Nephron progenitor cell (in vitro differentiated cells): ENCODE measurements at regions not wholly inside any gene's neighbourhood (a gene's known extent, or its start where the extent isn't known, plus 50 kb on each side); places are given as distances from the start of the nearest gene placed in this dataset.

Experiments used
- DNase-seq: peaks from one replicate; pipeline ENCODE4 v3.0.0; 2021
- H3K27ac Mint-ChIP-seq: 2 replicates; pipeline ENCODE4 v1.8.0; 2021; ENCODE audit warnings: mild to moderate bottlenecking, moderate library complexity, mixed read lengths
- H3K27me3 Mint-ChIP-seq: 2 replicates; pipeline ENCODE4 v1.8.0; 2021; ENCODE audit warnings: mild to moderate bottlenecking, low read depth, mixed read lengths; ENCODE audit not compliant: poor library complexity
- H3K36me3 Mint-ChIP-seq: 2 replicates; pipeline ENCODE4 v1.8.0; 2021; ENCODE audit warnings: low read depth, mixed read lengths
- H3K4me1 Mint-ChIP-seq: 2 replicates; pipeline ENCODE4 v1.8.0; 2021; ENCODE audit warnings: mixed read lengths
- H3K4me3 Mint-ChIP-seq: 2 replicates; pipeline ENCODE4 v1.8.0; 2021; ENCODE audit warnings: mild to moderate bottlenecking, moderate library complexity, mixed read lengths
- H3K9me3 Mint-ChIP-seq: 2 replicates; pipeline ENCODE4 v1.8.0; 2021; ENCODE audit warnings: mild to moderate bottlenecking, moderate library complexity, mixed read lengths
- TF ChIP-seq, protein P1 (sequence below): fragments of 200-600 bp; sonication (generic); IDR thresholded peaks from 2 replicates; pipeline ENCODE4 v1.5.0; 2021; ENCODE audit warnings: antibody characterized with exemption

DNA sequence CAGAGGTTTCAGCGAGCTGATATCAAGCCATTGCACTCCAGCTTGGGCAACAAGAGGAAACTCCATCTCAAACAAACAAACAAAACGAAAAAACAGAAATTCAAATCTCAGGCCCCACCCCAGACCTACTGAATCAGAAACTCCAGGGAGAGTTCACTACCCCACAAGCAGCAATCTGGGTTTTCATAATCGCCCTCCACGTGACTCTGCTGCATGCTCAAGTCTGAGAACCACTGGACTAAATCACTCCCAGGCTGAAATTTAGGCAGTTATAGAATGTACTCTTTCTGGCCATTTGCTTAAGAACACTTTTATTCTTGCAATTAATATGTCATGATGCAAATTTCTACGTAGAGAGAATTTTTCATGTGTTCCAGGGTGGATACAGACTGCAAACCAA lies 287.3 kb downstream of the USP46 start:
- H3K4me1 Mint-ChIP-seq: peaks cover 42% of the 10 kb centered on the region
- no peak for DNase-seq
- H3K4me3 Mint-ChIP-seq: no peak overlapping the region
- peaks cover 3% of the 10 kb centered on the region for H3K27me3 Mint-ChIP-seq
- TF ChIP-seq, protein P1, sequence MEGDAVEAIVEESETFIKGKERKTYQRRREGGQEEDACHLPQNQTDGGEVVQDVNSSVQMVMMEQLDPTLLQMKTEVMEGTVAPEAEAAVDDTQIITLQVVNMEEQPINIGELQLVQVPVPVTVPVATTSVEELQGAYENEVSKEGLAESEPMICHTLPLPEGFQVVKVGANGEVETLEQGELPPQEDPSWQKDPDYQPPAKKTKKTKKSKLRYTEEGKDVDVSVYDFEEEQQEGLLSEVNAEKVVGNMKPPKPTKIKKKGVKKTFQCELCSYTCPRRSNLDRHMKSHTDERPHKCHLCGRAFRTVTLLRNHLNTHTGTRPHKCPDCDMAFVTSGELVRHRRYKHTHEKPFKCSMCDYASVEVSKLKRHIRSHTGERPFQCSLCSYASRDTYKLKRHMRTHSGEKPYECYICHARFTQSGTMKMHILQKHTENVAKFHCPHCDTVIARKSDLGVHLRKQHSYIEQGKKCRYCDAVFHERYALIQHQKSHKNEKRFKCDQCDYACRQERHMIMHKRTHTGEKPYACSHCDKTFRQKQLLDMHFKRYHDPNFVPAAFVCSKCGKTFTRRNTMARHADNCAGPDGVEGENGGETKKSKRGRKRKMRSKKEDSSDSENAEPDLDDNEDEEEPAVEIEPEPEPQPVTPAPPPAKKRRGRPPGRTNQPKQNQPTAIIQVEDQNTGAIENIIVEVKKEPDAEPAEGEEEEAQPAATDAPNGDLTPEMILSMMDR: no peak
- peak overlapping the region; percentile 84 for H3K27ac Mint-ChIP-seq
- H3K9me3 Mint-ChIP-seq: no peaks in the 10 kb centered on the region
- no peaks in the 10 kb centered on the region for H3K36me3 Mint-ChIP-seq

DNA sequence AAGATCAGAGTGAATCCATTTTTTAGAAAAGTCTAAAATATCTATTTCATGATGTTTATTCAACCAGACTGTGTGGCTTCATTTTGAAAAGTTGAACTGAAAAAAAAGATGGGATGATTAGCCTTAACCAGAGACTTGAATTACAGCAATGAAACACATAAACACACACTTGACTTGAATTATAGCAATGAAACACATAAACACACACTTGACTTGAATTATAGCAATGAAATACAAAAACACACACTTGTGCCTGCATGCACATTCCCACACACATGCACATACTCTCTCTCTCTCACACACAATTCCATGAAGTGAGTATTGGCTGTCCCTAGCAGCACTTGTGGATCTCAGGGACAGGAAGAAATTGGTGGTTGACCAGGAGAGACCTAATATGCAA lies 286.8 kb downstream of the USP46 start:
- H3K27ac Mint-ChIP-seq: peak overlapping the region; percentile 84
- peaks cover 5% of the 10 kb centered on the region for H3K27me3 Mint-ChIP-seq
- H3K36me3 Mint-ChIP-seq: no peaks in the 10 kb centered on the region
- H3K4me1 Mint-ChIP-seq: peaks cover 46% of the 10 kb centered on the region
- no peak for DNase-seq
- no peak overlapping the region for H3K4me3 Mint-ChIP-seq
- TF ChIP-seq, protein P1: no peak
- no peaks in the 10 kb centered on the region for H3K9me3 Mint-ChIP-seq

DNA sequence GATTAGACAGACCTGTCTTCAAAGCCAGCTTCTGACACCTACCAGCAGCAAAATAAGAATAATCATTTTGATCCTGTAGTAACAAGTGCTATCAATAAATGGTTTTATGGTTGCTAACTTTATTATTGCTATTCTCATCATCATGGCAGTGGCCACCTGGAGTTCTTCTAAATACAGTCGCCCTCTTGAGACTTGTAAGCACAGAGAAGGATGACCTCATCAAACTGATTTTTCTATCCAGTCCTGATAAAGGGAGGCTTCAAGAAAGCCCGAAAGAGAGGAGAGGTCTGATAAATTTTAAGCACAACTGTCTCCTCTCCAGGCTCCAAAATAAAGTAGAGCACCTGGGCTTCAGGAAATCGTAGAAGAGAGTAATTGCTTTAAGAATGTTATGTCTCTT lies 286.4 kb downstream of the USP46 start:
- DNase-seq: no peak
- H3K27ac Mint-ChIP-seq: no peak overlapping the region
- peaks cover 42% of the 10 kb centered on the region for H3K4me1 Mint-ChIP-seq
- H3K9me3 Mint-ChIP-seq: no peaks in the 10 kb centered on the region
- no peak overlapping the region for H3K4me3 Mint-ChIP-seq
- TF ChIP-seq, protein P1: no peak
- H3K27me3 Mint-ChIP-seq: peaks cover 6% of the 10 kb centered on the region
- H3K36me3 Mint-ChIP-seq: no peaks in the 10 kb centered on the region

DNA sequence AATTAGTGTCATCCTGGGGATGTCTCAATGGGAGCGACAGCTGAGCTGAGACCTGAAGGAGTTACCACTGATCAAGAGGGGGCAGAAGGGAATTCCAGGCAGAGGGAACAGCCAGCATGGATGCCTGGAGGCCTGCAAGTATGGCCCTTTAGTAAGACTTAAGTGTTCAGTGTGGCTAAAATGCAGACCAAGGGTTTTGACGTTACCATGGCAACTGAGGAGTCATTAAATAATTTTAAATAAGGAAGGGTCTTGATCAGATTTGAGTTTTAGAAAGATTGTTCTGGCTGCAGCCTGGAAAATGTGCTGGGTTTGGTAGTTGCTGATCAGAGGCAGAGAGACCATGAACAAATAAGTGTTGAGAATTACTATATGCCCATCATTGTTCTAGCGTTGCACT lies 285.5 kb downstream of the USP46 start:
- DNase-seq: no peak
- TF ChIP-seq, protein P1: no peak
- peaks cover 3% of the 10 kb centered on the region for H3K9me3 Mint-ChIP-seq
- H3K27me3 Mint-ChIP-seq: peaks cover 6% of the 10 kb centered on the region
- no peak overlapping the region for H3K27ac Mint-ChIP-seq
- no peaks in the 10 kb centered on the region for H3K36me3 Mint-ChIP-seq
- no peak overlapping the region for H3K4me3 Mint-ChIP-seq
- peaks cover 42% of the 10 kb centered on the region for H3K4me1 Mint-ChIP-seq

DNA sequence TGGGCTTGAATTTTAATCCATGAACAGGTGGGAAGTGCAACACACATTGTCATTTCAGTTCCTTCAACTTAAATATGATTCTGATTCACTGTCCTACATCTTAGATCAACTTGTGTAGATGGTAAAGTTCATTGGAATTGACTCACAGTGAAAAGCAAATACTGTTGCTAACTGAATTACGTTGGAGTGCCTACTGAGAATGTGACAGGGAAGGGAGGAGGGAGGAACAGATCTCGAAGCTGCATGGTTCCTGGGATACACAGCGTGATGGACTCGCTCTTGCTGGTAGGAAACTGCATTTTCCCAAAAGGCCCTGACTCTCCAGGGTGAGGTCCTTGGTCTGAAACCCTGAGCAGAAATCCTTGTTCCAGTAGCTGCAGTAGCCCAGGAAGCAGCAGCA lies 284.2 kb downstream of the USP46 start:
- no peaks in the 10 kb centered on the region for H3K36me3 Mint-ChIP-seq
- peaks cover 7% of the 10 kb centered on the region for H3K9me3 Mint-ChIP-seq
- H3K27ac Mint-ChIP-seq: no peak overlapping the region
- TF ChIP-seq, protein P1: no peak
- no peak for DNase-seq
- H3K27me3 Mint-ChIP-seq: peaks cover 6% of the 10 kb centered on the region
- peaks cover 42% of the 10 kb centered on the region for H3K4me1 Mint-ChIP-seq
- H3K4me3 Mint-ChIP-seq: no peak overlapping the region

DNA sequence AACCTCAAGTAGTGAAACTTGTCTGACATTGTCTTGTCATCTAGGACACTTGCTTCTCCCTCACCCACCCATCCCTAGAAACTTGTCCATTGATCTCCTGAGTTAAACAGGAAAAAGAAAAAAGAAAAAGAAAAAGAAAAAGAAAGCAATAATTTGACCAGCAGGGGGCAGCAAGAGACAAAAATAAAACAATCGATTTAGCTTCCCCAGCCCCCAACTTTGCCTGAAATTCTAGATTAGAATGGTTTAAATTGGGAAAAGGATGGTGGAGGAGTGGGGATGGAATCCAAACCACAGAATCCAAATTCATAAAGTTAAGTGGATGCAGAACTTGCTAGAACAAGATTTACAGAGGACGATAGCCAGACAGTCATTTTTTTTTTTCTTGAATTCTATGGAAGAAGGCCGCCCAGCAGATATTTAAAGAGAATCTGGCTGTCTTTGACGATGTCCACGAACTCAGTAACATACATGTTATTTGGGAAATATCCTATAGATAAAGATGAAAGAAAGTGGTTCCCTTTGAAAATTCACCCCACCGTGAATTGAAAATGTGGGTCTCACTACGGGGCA lies 282.9 kb downstream of the USP46 start:
- H3K4me1 Mint-ChIP-seq: peaks cover 40% of the 10 kb centered on the region
- TF ChIP-seq, protein P1: peak; percentile 60

More for the DNA sequence above, 282.9 kb downstream of the USP46 start:
- Mint-ChIP-seq H3K9me3 (peaks cover 16% of the 10 kb centered on the region), H3K36me3 (no peaks in the 10 kb centered on the region), H3K27me3 (peaks cover 9% of the 10 kb centered on the region), H3K27ac (no peak overlapping the region), H3K4me3 (no peak overlapping the region)
- peak; percentile 41 for DNase-seq
